Loucy (cell line): ENCODE measurements at regions not wholly inside any gene's neighbourhood (a gene's known extent, or its start where the extent isn't known, plus 50 kb on each side); places are given as distances from the start of the nearest gene placed in this dataset.

Source experiments
- H2AFZ ChIP-seq: fragments of 200-600 bp; sonication (generic); 2 replicates; pipeline ENCODE4 v1.6.0; 2016; ENCODE audit warnings: antibody characterized with exemption, mild to moderate bottlenecking, low read length, moderate library complexity
- H3F3A ChIP-seq: fragments of 200-600 bp; 2 replicates; pipeline ENCODE4 v1.6.0; 2016; ENCODE audit warnings: antibody characterized with exemption, low read depth, mild to moderate bottlenecking
- H3K27me3 ChIP-seq: fragments of 200-600 bp; sonication (generic); 2 replicates; pipeline ENCODE4 v1.6.1; 2014; ENCODE audit warnings: low read length, mild to moderate bottlenecking; ENCODE audit not compliant: insufficient read depth, poor library complexity, severe bottlenecking
- H3K36me3 ChIP-seq: fragments of 200-600 bp; sonication (generic); 2 replicates; pipeline ENCODE4 v1.6.1; 2016; ENCODE audit warnings: low read length; ENCODE audit not compliant: insufficient read depth
- H3K4me1 ChIP-seq: fragments of 200-600 bp; sonication (generic); 2 replicates; pipeline ENCODE4 v1.5.1; 2014; ENCODE audit warnings: low read length, mild to moderate bottlenecking; ENCODE audit not compliant: insufficient read depth, poor library complexity, severe bottlenecking
- H3K4me2 ChIP-seq: fragments of 200-600 bp; sonication (generic); 2 replicates; pipeline ENCODE4 v1.6.0; 2014; ENCODE audit warnings: antibody characterized with exemption, low read length, low read depth, mild to moderate bottlenecking; ENCODE audit not compliant: poor library complexity, severe bottlenecking
- H3K4me3 ChIP-seq: fragments of 200-600 bp; sonication (generic); 2 replicates; pipeline ENCODE4 v1.5.1; 2014; ENCODE audit warnings: low read length, mild to moderate bottlenecking, mixed read lengths; ENCODE audit not compliant: poor library complexity, severe bottlenecking
- H3K79me2 ChIP-seq: fragments of 200-600 bp; sonication (generic); 2 replicates; pipeline ENCODE4 v1.6.1; 2014; ENCODE audit warnings: low read length; ENCODE audit not compliant: insufficient read depth
- H3K9ac ChIP-seq: fragments of 200-600 bp; sonication (generic); 2 replicates; pipeline ENCODE4 v1.6.0; 2014; ENCODE audit warnings: mild to moderate bottlenecking, low read depth, low read length, moderate library complexity; ENCODE audit not compliant: poor library complexity, severe bottlenecking
- H3K9me2 ChIP-seq: fragments of 200-600 bp; sonication (generic); replicated peaks from 2 replicates; pipeline ENCODE4 v1.6.1; 2016; ENCODE audit warnings: low read depth, low read length, mixed read lengths
- H3K9me3 ChIP-seq: fragments of 200-600 bp; sonication (generic); 2 replicates; pipeline ENCODE4 v1.6.1; 2014; ENCODE audit warnings: mild to moderate bottlenecking, antibody characterized with exemption, low read length, low read depth; ENCODE audit not compliant: insufficient read depth
- H4K20me1 ChIP-seq: fragments of 200-600 bp; sonication (generic); 2 replicates; pipeline ENCODE4 v1.6.0; 2014; ENCODE audit warnings: antibody characterized with exemption, low read length, mild to moderate bottlenecking; ENCODE audit not compliant: insufficient read depth, poor library complexity, severe bottlenecking
- CTCF ChIP-seq: fragments of 200-600 bp; sonication (generic); conservative IDR thresholded peaks from 2 replicates; pipeline ENCODE4 v1.5.1; 2014; ENCODE audit warnings: mild to moderate bottlenecking, antibody characterized with exemption, low read length
- EZH2phosphoT487 ChIP-seq: fragments of 200-600 bp; IDR thresholded peaks from 2 replicates; pipeline ENCODE4 v1.6.1; 2018; ENCODE audit warnings: antibody characterized with exemption, mild to moderate bottlenecking, moderate library complexity, borderline replicate concordance

DNA sequence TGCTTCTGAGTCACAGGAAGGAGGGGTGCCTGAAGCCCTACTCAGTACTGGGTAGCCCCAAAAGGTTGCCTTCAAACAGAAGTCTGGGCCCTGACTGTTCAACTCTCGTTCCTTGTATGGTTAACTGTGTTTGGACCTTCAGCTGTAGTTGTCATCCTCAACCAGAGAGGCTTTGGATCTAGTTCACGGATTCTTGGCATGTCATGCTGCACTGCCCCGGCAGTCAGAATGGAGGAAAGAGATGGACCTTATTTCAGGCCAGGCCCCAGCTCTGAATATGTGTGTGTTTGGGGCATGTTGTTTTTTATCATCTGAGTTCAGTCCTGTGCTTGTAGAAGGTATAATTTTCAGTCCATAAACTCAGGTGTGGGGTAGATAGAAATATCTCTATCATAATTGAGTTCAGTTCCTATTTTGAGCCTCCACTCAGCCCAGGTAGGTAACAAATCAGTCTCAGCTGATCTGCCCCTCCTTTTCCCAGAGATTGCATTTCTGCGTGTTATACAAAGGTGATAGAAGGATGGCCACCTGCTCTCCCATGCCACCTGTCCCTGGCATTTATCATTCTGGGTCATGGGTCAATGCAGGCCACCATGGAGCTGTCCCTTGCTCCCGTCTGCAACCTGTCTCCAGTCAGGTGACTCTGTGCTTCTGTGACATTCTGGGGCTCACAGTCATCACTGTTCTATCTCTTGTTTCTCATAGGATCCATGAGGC, 127.5 kb upstream of the CPEB4 start:
- H3K27me3 ChIP-seq = no peaks in the 10 kb centered on the region
- peak overlapping the region; percentile 38 for H3K4me2 ChIP-seq
- peak overlapping the region; percentile 15 for H3K9ac ChIP-seq
- H3K4me3 ChIP-seq = peak overlapping the region; percentile 14
- H3K9me2 ChIP-seq = no peaks in the 10 kb centered on the region
- no peak for TF ChIP-seq CTCF
- TF ChIP-seq EZH2phosphoT487 = no peak
- H3K4me1 ChIP-seq = peaks cover 8% of the 10 kb centered on the region
- no peak overlapping the region for H2AFZ ChIP-seq
- no peaks in the 10 kb centered on the region for H3F3A ChIP-seq
- no peaks in the 10 kb centered on the region for H3K79me2 ChIP-seq
- no peaks in the 10 kb centered on the region for H3K36me3 ChIP-seq
- H4K20me1 ChIP-seq = no peaks in the 10 kb centered on the region
- H3K9me3 ChIP-seq = no peaks in the 10 kb centered on the region

GRCh38 chr5:173761178-173761513, 127.0 kb upstream of the CPEB4 start:
- Histone ChIP-seq H2AFZ (no peak overlapping the region), H3K36me3 (no peaks in the 10 kb centered on the region), H3K27me3 (no peaks in the 10 kb centered on the region), H3K9me3 (no peaks in the 10 kb centered on the region), H3K4me3 (peak overlapping the region; percentile 14), H3K4me1 (peaks cover 8% of the 10 kb centered on the region), H3K9ac (peak overlapping the region; percentile 15), H3K79me2 (no peaks in the 10 kb centered on the region), H3K9me2 (no peaks in the 10 kb centered on the region), H3K4me2 (peak overlapping the region; percentile 38), H4K20me1 (no peaks in the 10 kb centered on the region), H3F3A (no peaks in the 10 kb centered on the region)
- no peak for TF ChIP-seq CTCF
- TF ChIP-seq EZH2phosphoT487 = no peak

DNA sequence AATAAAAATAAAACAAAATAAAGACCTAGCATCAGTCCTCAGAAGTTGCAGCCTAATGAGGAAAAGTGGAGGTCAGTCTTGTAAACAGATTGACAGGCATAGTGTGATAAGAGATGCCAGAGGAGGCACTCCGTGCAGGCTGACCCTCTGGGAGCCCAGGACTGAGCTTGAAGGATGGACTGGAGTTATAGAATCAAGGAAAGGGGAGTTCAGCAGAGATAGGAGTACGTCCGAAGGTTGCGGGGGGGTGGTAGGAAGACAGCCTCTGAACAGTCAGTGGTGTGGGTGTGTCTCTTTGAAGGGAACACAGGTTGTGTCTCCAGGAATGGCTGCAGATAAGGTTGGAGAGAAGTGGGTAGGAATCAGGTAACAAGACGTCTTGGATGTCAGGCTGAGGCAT, 126.1 kb upstream of the CPEB4 start:
- no peaks in the 10 kb centered on the region for H3K27me3 ChIP-seq
- H3K9me2 ChIP-seq = no peaks in the 10 kb centered on the region
- no peaks in the 10 kb centered on the region for H3K79me2 ChIP-seq
- no peak overlapping the region for H3K4me2 ChIP-seq
- no peak overlapping the region for H3K4me3 ChIP-seq
- no peak for TF ChIP-seq EZH2phosphoT487
- TF ChIP-seq CTCF = no peak
- H3K4me1 ChIP-seq = peaks cover 8% of the 10 kb centered on the region
- no peaks in the 10 kb centered on the region for H3K36me3 ChIP-seq
- no peaks in the 10 kb centered on the region for H4K20me1 ChIP-seq
- no peaks in the 10 kb centered on the region for H3F3A ChIP-seq
- H2AFZ ChIP-seq = no peak overlapping the region
- no peaks in the 10 kb centered on the region for H3K9me3 ChIP-seq
- H3K9ac ChIP-seq = no peak overlapping the region
